ENCODE measurements at regions not wholly inside any gene's neighbourhood (a gene's known extent, or its start where the extent isn't known, plus 50 kb on each side); places are given as distances from the start of the nearest gene placed in this dataset.

DNA sequence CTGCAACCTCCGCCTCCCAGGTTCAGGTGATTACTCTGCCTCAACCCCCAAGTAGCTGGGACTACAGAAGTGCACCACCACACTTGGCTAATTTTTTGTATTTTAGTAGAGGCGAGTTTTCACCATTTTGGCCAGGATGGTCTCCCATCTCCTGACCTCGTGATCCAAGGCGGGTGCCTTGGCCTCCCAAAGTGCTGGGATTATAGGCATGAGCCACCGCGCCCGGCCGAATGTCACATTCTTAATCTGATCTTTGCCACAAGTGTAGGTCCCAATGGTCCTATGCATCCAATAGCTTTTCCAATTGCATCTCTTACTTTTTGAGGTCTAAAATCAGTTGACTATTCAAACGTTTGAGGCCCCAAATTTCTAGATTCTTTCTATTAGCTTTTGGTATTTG is 676.0 kb downstream of the SLC16A7 start:
- Histone ChIP-seq H3K9me3 (ENCODE audit: control insufficient read depth in 1 of 2, low read length in 2 of 2) (peaks cover 0 to 4% of the 10 kb centered on the region in 2 donors), H3K36me3 (ENCODE audit: control insufficient read depth in 1 of 2, insufficient read depth in 2 of 2, low read length in 2 of 2) (no peaks in the 10 kb centered on the region), H3K27ac (ENCODE audit: low read length) (no peak overlapping the region), H3K4me3 (ENCODE audit: low read depth in 1 of 2, low read length in 2 of 2) (no peak overlapping the region), H3K27me3 (ENCODE audit: low read depth, low read length) (no peaks in the 10 kb centered on the region), H3K4me1 (ENCODE audit: control insufficient read depth in 1 of 2, insufficient read depth in 2 of 2, low read length in 2 of 2) (no peaks in the 10 kb centered on the region)

- no peaks in the 10 kb centered on the region for H3K4me1 ChIP-seq (ENCODE audit: control insufficient read depth in 1 of 2, insufficient read depth in 2 of 2, low read length in 2 of 2)
- H3K9me3 ChIP-seq (ENCODE audit: control insufficient read depth in 1 of 2, low read length in 2 of 2): no peaks in the 10 kb centered on the region
- H3K27me3 ChIP-seq (ENCODE audit: low read depth, low read length): no peaks in the 10 kb centered on the region
- no peak overlapping the region for H3K27ac ChIP-seq (ENCODE audit: low read length)
- no peaks in the 10 kb centered on the region for H3K36me3 ChIP-seq (ENCODE audit: control insufficient read depth in 1 of 2, insufficient read depth in 2 of 2, low read length in 2 of 2)
- no peak overlapping the region for H3K4me3 ChIP-seq (ENCODE audit: low read depth in 1 of 2, low read length in 2 of 2)
Observed at GRCh38 chr12:60278209-60278608, 682.4 kb downstream of the SLC16A7 start.

- Histone ChIP-seq H3K36me3 (ENCODE audit: control insufficient read depth in 1 of 2, insufficient read depth in 2 of 2, low read length in 2 of 2) (no peaks in the 10 kb centered on the region), H3K4me1 (ENCODE audit: control insufficient read depth in 1 of 2, insufficient read depth in 2 of 2, low read length in 2 of 2) (no peaks in the 10 kb centered on the region), H3K27me3 (ENCODE audit: low read depth, low read length) (no peaks in the 10 kb centered on the region), H3K27ac (ENCODE audit: low read length) (no peak overlapping the region), H3K4me3 (ENCODE audit: low read depth in 1 of 2, low read length in 2 of 2) (no peak overlapping the region), H3K9me3 (ENCODE audit: control insufficient read depth in 1 of 2, low read length in 2 of 2) (no peaks in the 10 kb centered on the region)
Observed at GRCh38 chr12:60279221-60279620, 683.4 kb downstream of the SLC16A7 start.

- no peaks in the 10 kb centered on the region for H3K4me1 ChIP-seq (ENCODE audit: control insufficient read depth in 1 of 2, insufficient read depth in 2 of 2, low read length in 2 of 2)
- no peaks in the 10 kb centered on the region for H3K9me3 ChIP-seq (ENCODE audit: control insufficient read depth in 1 of 2, low read length in 2 of 2)
- H3K4me3 ChIP-seq (ENCODE audit: low read depth in 1 of 2, low read length in 2 of 2): no peak overlapping the region
Observed at GRCh38 chr12:60281522-60281921, 685.7 kb downstream of the SLC16A7 start.

GRCh38 chr12:60290532-60290931 is 694.7 kb downstream of the SLC16A7 start:
- H3K9me3 ChIP-seq (ENCODE audit: control insufficient read depth in 1 of 2, low read length in 2 of 2): no peaks in the 10 kb centered on the region
- no peak overlapping the region for H3K27ac ChIP-seq (ENCODE audit: low read length)
- no peaks in the 10 kb centered on the region for H3K4me1 ChIP-seq (ENCODE audit: control insufficient read depth in 1 of 2, insufficient read depth in 2 of 2, low read length in 2 of 2)
- no peaks in the 10 kb centered on the region for H3K36me3 ChIP-seq (ENCODE audit: control insufficient read depth in 1 of 2, insufficient read depth in 2 of 2, low read length in 2 of 2)
- H3K27me3 ChIP-seq (ENCODE audit: low read depth, low read length): no peaks in the 10 kb centered on the region
- H3K4me3 ChIP-seq (ENCODE audit: low read depth in 1 of 2, low read length in 2 of 2): no peak overlapping the region

More at GRCh38 chr12:60281522-60281921, 685.7 kb downstream of the SLC16A7 start:
- no peaks in the 10 kb centered on the region for H3K27me3 ChIP-seq (ENCODE audit: low read depth, low read length)
- no peak overlapping the region for H3K27ac ChIP-seq (ENCODE audit: low read length)
- no peaks in the 10 kb centered on the region for H3K36me3 ChIP-seq (ENCODE audit: control insufficient read depth in 1 of 2, insufficient read depth in 2 of 2, low read length in 2 of 2)

- H3K4me3 ChIP-seq (ENCODE audit: low read depth in 1 of 2, low read length in 2 of 2): no peak overlapping the region
- H3K4me1 ChIP-seq (ENCODE audit: control insufficient read depth in 1 of 2, insufficient read depth in 2 of 2, low read length in 2 of 2): no peaks in the 10 kb centered on the region
- H3K36me3 ChIP-seq (ENCODE audit: control insufficient read depth in 1 of 2, insufficient read depth in 2 of 2, low read length in 2 of 2): no peaks in the 10 kb centered on the region
- H3K27me3 ChIP-seq (ENCODE audit: low read depth, low read length): no peaks in the 10 kb centered on the region
- H3K9me3 ChIP-seq (ENCODE audit: control insufficient read depth in 1 of 2, low read length in 2 of 2): no peaks in the 10 kb centered on the region
- no peak overlapping the region for H3K27ac ChIP-seq (ENCODE audit: low read length)
Observed at GRCh38 chr12:60308366-60308991, 712.6 kb downstream of the SLC16A7 start.

DNA sequence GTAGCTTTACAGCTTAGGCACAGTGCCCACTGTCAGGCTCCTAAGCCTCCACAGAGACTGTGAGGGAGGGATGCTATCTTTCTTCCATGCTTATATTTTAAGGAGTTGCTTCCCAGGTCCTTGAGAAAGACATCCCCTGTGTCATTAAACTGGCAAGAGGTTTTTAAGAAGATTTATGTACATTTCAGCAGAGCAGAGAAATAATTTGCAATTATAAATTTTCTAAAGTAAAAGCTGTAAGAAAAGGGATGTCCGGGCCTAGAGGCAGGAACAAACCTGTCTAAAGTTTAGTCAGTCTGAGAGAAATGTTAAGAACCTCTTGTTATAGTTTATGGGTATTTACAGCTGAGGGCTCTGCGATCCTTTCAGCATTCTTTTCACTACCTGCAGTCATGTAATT is 716.1 kb downstream of the SLC16A7 start:
- H3K4me3 ChIP-seq (ENCODE audit: low read depth in 1 of 2, low read length in 2 of 2): no peak overlapping the region
- H3K36me3 ChIP-seq (ENCODE audit: control insufficient read depth in 1 of 2, insufficient read depth in 2 of 2, low read length in 2 of 2): no peaks in the 10 kb centered on the region
- H3K4me1 ChIP-seq (ENCODE audit: control insufficient read depth in 1 of 2, insufficient read depth in 2 of 2, low read length in 2 of 2): no peaks in the 10 kb centered on the region
- H3K27ac ChIP-seq (ENCODE audit: low read length): no peak overlapping the region
- no peaks in the 10 kb centered on the region for H3K9me3 ChIP-seq (ENCODE audit: control insufficient read depth in 1 of 2, low read length in 2 of 2)
- H3K27me3 ChIP-seq (ENCODE audit: low read depth, low read length): no peaks in the 10 kb centered on the region

- Histone ChIP-seq H3K4me1 (ENCODE audit: control insufficient read depth in 1 of 2, insufficient read depth in 2 of 2, low read length in 2 of 2) (no peaks in the 10 kb centered on the region), H3K9me3 (ENCODE audit: control insufficient read depth in 1 of 2, low read length in 2 of 2) (no peaks in the 10 kb centered on the region), H3K27me3 (ENCODE audit: low read depth, low read length) (no peaks in the 10 kb centered on the region), H3K36me3 (ENCODE audit: control insufficient read depth in 1 of 2, insufficient read depth in 2 of 2, low read length in 2 of 2) (no peaks in the 10 kb centered on the region), H3K4me3 (ENCODE audit: low read depth in 1 of 2, low read length in 2 of 2) (no peak overlapping the region), H3K27ac (ENCODE audit: low read length) (no peak overlapping the region)
Observed at GRCh38 chr12:60317361-60317760, 721.5 kb downstream of the SLC16A7 start.

DNA sequence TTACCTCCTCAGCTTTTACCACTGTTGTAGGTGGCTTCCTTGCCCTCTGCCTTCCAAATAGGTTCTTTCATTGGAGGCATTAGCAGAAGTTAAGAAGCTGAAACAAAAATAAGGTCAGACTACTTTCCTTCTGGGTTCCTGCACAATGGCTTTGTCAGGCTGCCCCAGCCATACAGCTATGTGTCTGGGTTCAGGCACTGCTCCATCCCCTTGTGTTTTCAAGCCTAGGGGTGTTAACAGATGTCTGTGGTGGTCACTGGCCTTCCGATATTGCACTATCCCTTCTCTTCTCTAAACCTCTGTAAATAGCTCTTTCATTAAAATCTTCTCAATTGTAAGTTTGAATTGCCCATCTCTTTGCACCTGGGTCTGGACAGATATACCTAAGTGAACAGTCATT is 728.9 kb downstream of the SLC16A7 start:
- no peaks in the 10 kb centered on the region for H3K36me3 ChIP-seq (ENCODE audit: control insufficient read depth in 1 of 2, insufficient read depth in 2 of 2, low read length in 2 of 2)
- no peaks in the 10 kb centered on the region for H3K27me3 ChIP-seq (ENCODE audit: low read depth, low read length)
- H3K27ac ChIP-seq (ENCODE audit: low read length): no peak overlapping the region
- no peaks in the 10 kb centered on the region for H3K4me1 ChIP-seq (ENCODE audit: control insufficient read depth in 1 of 2, insufficient read depth in 2 of 2, low read length in 2 of 2)
- no peaks in the 10 kb centered on the region for H3K9me3 ChIP-seq (ENCODE audit: control insufficient read depth in 1 of 2, low read length in 2 of 2)
- no peak overlapping the region for H3K4me3 ChIP-seq (ENCODE audit: low read depth in 1 of 2, low read length in 2 of 2)

DNA sequence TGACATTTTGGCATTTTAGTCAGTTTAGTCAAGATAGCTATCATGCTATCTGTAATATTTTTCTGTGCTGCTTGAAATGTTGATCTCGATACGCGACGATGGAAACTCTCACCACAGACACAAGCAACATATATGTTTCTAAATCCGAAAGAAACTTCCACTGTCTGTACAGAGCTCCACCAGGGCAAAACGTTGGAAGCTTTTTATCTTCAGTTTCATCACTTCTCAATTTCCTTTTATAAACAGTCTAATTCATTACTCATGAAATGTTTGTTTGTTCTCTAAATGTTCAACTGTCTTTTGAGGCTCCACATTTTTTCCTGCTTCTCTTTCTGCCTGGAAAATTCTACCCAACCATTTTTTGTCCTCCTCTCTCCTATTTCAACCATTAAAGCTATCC is 737.6 kb downstream of the SLC16A7 start:
- Histone ChIP-seq H3K36me3 (ENCODE audit: control insufficient read depth in 1 of 2, insufficient read depth in 2 of 2, low read length in 2 of 2) (no peaks in the 10 kb centered on the region), H3K27me3 (ENCODE audit: low read depth, low read length) (no peaks in the 10 kb centered on the region), H3K9me3 (ENCODE audit: control insufficient read depth in 1 of 2, low read length in 2 of 2) (no peaks in the 10 kb centered on the region), H3K27ac (ENCODE audit: low read length) (no peak overlapping the region), H3K4me1 (ENCODE audit: control insufficient read depth in 1 of 2, insufficient read depth in 2 of 2, low read length in 2 of 2) (no peaks in the 10 kb centered on the region), H3K4me3 (ENCODE audit: low read depth in 1 of 2, low read length in 2 of 2) (no peak overlapping the region)

DNA sequence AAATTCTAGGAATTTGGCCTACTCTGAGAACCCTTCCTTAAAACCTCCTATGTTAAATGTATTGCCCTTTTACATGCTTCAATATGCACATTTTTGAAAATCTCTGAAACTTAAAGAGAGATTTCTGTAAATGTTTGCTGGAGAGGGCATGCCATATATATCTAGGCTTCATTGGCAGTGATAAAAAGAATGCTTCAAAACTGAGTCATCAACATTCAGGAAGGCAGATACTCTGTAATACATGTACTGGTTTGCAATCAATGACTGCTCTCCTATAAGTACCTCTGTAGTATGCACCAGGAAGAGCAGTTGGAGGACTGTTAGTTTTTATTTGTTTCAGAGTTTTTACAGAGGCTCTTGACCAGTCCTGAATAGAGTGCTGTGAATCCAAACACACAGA is 739.9 kb downstream of the SLC16A7 start:
- H3K27ac ChIP-seq (ENCODE audit: low read length): no peak overlapping the region
- no peaks in the 10 kb centered on the region for H3K27me3 ChIP-seq (ENCODE audit: low read depth, low read length)
- H3K4me3 ChIP-seq (ENCODE audit: low read depth in 1 of 2, low read length in 2 of 2): no peak overlapping the region
- H3K4me1 ChIP-seq (ENCODE audit: control insufficient read depth in 1 of 2, insufficient read depth in 2 of 2, low read length in 2 of 2): no peaks in the 10 kb centered on the region
- H3K9me3 ChIP-seq (ENCODE audit: control insufficient read depth in 1 of 2, low read length in 2 of 2): no peaks in the 10 kb centered on the region
- no peaks in the 10 kb centered on the region for H3K36me3 ChIP-seq (ENCODE audit: control insufficient read depth in 1 of 2, insufficient read depth in 2 of 2, low read length in 2 of 2)

DNA sequence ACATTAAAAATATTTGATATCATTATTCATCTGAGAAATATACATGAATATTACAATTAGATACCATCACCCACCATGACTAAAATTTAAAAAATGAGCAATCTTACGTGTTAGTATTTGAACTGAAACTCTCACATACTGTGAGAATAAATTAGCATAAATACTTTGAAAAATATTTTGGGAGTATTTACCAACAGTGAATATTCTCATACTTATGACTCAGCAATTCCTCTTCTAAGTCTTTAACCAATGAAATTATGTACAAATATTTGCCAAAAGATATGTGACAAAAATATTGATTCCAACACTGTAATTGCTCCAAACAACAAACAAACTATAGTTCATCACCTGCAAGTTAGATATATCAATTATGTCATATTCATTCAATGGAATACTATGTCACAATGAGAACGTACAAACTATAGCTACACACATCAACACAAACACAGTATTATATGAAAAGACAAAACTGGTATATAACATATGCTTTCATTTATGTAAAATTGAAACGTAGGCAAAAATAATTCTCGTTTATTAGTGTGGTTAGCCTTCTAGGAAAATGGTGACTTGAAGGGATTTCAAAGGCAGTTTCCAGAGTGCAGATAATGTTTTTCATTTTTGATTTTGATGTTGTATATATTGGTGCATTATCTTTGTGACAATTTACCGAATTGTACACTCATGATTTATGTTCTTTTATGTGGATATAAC is 742.2 kb downstream of the SLC16A7 start:
- Histone ChIP-seq H3K27me3 (ENCODE audit: low read depth, low read length) (no peaks in the 10 kb centered on the region), H3K27ac (ENCODE audit: low read length) (no peak overlapping the region), H3K9me3 (ENCODE audit: control insufficient read depth in 1 of 2, low read length in 2 of 2) (no peaks in the 10 kb centered on the region), H3K4me3 (ENCODE audit: low read depth in 1 of 2, low read length in 2 of 2) (no peak overlapping the region), H3K4me1 (ENCODE audit: control insufficient read depth in 1 of 2, insufficient read depth in 2 of 2, low read length in 2 of 2) (no peaks in the 10 kb centered on the region), H3K36me3 (ENCODE audit: control insufficient read depth in 1 of 2, insufficient read depth in 2 of 2, low read length in 2 of 2) (no peaks in the 10 kb centered on the region)
